Vagina (tissue), 2 donors: ENCODE measurements at regions not wholly inside any gene's neighbourhood (a gene's known extent, or its start where the extent isn't known, plus 50 kb on each side); places are given as distances from the start of the nearest gene placed in this dataset.

Source experiments
- POLR2AphosphoS5 ChIP-seq, 2 donors: sonication (generic); formaldehyde crosslinking; IDR thresholded peaks; one replicate each; pipeline ENCODE4 v1.9.0; 2017; ENCODE audit warnings: antibody characterized with exemption in 2 of 2, mild to moderate bottlenecking in 2 of 2, low read depth in 1 of 2; ENCODE audit not compliant: insufficient read depth in 1 of 2
- TF ChIP-seq, protein P1 (sequence below), 3 experiments: fragments of 450-650 bp in 2 of 3; fragments of 200-600 bp in 1 of 3; sonication (generic) in 1 of 3; IDR thresholded peaks; one replicate each; pipeline ENCODE4 v1.5.1; 2017 to 2019; ENCODE audit warnings: antibody characterized with exemption in 3 of 3, mild to moderate bottlenecking in 2 of 3, moderate library complexity in 2 of 3

- TF ChIP-seq POLR2AphosphoS5 (IDR thresholded peaks at IDR 0.05; ENCODE audit: insufficient read depth in 1 of 2, low read depth in 1 of 2): no peak
- TF ChIP-seq, protein P1, sequence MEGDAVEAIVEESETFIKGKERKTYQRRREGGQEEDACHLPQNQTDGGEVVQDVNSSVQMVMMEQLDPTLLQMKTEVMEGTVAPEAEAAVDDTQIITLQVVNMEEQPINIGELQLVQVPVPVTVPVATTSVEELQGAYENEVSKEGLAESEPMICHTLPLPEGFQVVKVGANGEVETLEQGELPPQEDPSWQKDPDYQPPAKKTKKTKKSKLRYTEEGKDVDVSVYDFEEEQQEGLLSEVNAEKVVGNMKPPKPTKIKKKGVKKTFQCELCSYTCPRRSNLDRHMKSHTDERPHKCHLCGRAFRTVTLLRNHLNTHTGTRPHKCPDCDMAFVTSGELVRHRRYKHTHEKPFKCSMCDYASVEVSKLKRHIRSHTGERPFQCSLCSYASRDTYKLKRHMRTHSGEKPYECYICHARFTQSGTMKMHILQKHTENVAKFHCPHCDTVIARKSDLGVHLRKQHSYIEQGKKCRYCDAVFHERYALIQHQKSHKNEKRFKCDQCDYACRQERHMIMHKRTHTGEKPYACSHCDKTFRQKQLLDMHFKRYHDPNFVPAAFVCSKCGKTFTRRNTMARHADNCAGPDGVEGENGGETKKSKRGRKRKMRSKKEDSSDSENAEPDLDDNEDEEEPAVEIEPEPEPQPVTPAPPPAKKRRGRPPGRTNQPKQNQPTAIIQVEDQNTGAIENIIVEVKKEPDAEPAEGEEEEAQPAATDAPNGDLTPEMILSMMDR (IDR thresholded peaks at IDR 0.05): no peak
Observed at GRCh38 chr2:212665948-212666347, 127.3 kb upstream of the ERBB4 start.
